ENCODE measurements at regions not wholly inside any gene's neighbourhood (a gene's known extent, or its start where the extent isn't known, plus 50 kb on each side); places are given as distances from the start of the nearest gene placed in this dataset.

DNA sequence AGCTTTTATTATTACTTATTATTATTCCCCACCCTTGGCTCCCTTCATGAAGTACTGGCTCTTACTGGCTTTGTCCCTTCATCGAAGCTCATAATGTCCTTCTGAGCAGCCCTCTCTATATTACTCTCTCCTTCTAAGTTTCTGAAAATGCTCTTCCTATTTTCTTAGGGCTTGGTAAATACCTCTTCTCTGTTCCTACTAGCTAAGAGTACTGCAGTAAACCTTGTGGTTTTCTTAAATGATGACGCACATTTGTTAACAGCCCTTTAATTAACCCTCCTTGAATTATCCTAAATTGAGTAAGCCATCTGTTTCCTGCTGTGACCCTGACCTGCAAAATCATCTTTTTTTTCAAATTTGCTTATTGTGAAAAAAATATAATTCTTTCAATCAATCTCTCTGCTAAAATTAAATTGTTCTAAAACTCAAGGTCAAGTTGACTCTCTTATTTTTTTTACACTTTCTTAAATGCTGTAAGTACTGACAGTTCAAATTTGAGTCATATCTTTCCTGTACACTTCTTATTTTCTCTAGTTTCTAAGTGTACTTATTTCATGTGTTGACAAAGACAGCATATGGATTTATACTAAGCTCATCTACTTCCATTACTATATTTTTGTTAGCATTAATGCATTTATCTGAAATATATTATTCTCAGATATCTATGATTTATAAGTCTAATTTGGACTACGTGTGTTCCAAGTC is 148.9 kb downstream of the ADAM29 start:
- DNase-seq (ENCODE audit: low spot score in 2 of 2): no peak
- Histone ChIP-seq H3K4me1 (no peaks in the 10 kb centered on the region), H3K36me3 (no peaks in the 10 kb centered on the region), H3K9me3 (no peaks in the 10 kb centered on the region), H3K27ac (no peak overlapping the region), H3K27me3 (no peaks in the 10 kb centered on the region), H3K4me3 (no peak overlapping the region)
- 31 to 35% methylated on average over 3 of the region's 3 CpGs for WGBS, 2 donors
- TF ChIP-seq POLR2A (IDR thresholded peaks at IDR 0.05) (no peak), EP300 (IDR thresholded peaks at IDR 0.05) (no peak), CTCF (IDR thresholded peaks at IDR 0.05) (no peak)

DNA sequence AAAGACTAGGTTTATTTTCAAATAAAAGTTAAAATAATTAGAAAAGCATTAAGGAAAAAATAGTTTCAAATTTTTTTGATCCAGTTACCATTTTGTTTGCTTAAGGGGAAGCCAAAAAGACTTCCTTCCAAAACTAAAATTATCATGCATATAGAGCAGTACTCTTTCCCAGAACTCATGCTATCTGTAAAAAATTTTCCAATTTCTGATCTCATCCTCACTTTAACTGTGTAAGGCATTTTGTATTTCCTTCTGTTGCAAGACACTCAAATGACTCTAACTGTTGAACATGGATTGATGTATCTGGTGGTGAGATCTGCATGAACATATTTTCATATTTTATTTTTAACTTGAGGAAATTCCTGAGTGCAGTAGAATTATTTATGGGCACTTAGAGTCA is 150.1 kb downstream of the ADAM29 start:
- no peak overlapping the region for H3K27ac ChIP-seq
- TF ChIP-seq CTCF (IDR thresholded peaks at IDR 0.05) (no peak), POLR2A (IDR thresholded peaks at IDR 0.05) (no peak), EP300 (IDR thresholded peaks at IDR 0.05) (no peak)
- H3K9me3 ChIP-seq: no peaks in the 10 kb centered on the region
- no peaks in the 10 kb centered on the region for H3K36me3 ChIP-seq
- no peak for DNase-seq (ENCODE audit: low spot score in 2 of 2)
- H3K27me3 ChIP-seq: no peaks in the 10 kb centered on the region
- H3K4me1 ChIP-seq: no peaks in the 10 kb centered on the region
- H3K4me3 ChIP-seq: no peak overlapping the region

GRCh38 chr4:175070444-175070843 is 152.3 kb downstream of the ADAM29 start:
- H3K36me3 ChIP-seq: no peaks in the 10 kb centered on the region
- no peak for TF ChIP-seq POLR2A (IDR thresholded peaks at IDR 0.05)
- TF ChIP-seq CTCF (IDR thresholded peaks at IDR 0.05): no peak
- no peak for TF ChIP-seq EP300 (IDR thresholded peaks at IDR 0.05)
- H3K27ac ChIP-seq: no peak overlapping the region
- no peaks in the 10 kb centered on the region for H3K27me3 ChIP-seq
- no peak for DNase-seq (ENCODE audit: low spot score in 2 of 2)
- no peak overlapping the region for H3K4me3 ChIP-seq
- H3K9me3 ChIP-seq: no peaks in the 10 kb centered on the region
- WGBS, 2 donors: 91 to 98% methylated on average over 3 of the region's 3 CpGs
- H3K4me1 ChIP-seq: no peaks in the 10 kb centered on the region

GRCh38 chr4:175071123-175071522 is 153.0 kb downstream of the ADAM29 start:
- no peaks in the 10 kb centered on the region for H3K9me3 ChIP-seq
- no peaks in the 10 kb centered on the region for H3K36me3 ChIP-seq
- no peak for DNase-seq (ENCODE audit: low spot score in 2 of 2)
- 24 to 27% methylated on average over 3 of the region's 3 CpGs for WGBS, 2 donors
- no peak overlapping the region for H3K27ac ChIP-seq
- TF ChIP-seq EP300 (IDR thresholded peaks at IDR 0.05) (no peak), POLR2A (IDR thresholded peaks at IDR 0.05) (no peak), CTCF (IDR thresholded peaks at IDR 0.05) (no peak)
- no peaks in the 10 kb centered on the region for H3K27me3 ChIP-seq
- no peaks in the 10 kb centered on the region for H3K4me1 ChIP-seq
- no peak overlapping the region for H3K4me3 ChIP-seq

DNA sequence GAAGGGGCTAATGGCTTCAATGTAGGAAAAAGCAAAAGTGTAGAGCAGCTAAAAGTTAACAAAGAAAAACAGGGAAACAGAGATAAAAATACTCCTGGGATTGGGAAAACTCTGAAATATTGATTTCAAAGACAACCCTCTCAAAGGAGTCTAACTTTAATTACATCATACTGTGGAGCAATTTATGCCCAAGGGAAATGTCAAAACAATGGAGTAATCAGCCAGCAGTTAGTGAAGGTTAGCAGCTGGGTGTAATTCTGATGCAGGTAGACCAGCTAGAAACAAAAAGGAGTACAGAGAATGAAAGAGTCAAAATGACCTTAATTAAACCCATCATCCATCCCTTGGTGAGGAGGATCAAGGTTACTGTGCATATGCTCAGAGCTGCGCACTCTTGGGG is 169.0 kb downstream of the ADAM29 start:
- WGBS, 2 donors: 90 to 95% methylated on average over 1 of the region's 1 CpG
- H3K27me3 ChIP-seq: no peaks in the 10 kb centered on the region
- no peak overlapping the region for H3K4me3 ChIP-seq
- H3K36me3 ChIP-seq: no peaks in the 10 kb centered on the region
- no peak for TF ChIP-seq POLR2A (IDR thresholded peaks at IDR 0.05)
- no peak for TF ChIP-seq EP300 (IDR thresholded peaks at IDR 0.05)
- no peak for TF ChIP-seq CTCF (IDR thresholded peaks at IDR 0.05)
- H3K9me3 ChIP-seq: peaks cover 0 to 4% (median 0%) of the 10 kb centered on the region in 4 donors
- DNase-seq (ENCODE audit: low spot score in 2 of 2): no peak
- H3K27ac ChIP-seq: no peak overlapping the region
- H3K4me1 ChIP-seq: no peaks in the 10 kb centered on the region

Measured in tibial nerve (tissue), 4 donors.